ENCODE measurements at regions not wholly inside any gene's neighbourhood (a gene's known extent, or its start where the extent isn't known, plus 50 kb on each side); places are given as distances from the start of the nearest gene placed in this dataset.

GRCh38 chr9:102209176-102209575 is 470.7 kb upstream of the GRIN3A start:
- Histone ChIP-seq H3K9ac (ENCODE audit: low read length) (no peak overlapping the region), H3K79me2 (ENCODE audit: insufficient read depth, low read length) (no peaks in the 10 kb centered on the region), H3K4me2 (ENCODE audit: low read depth, low read length, poor library complexity, severe bottlenecking) (no peak overlapping the region), H3F3A (ENCODE audit: insufficient read depth) (no peaks in the 10 kb centered on the region), H3K27me3 (ENCODE audit: low read length) (no peaks in the 10 kb centered on the region), H3K9me3 (ENCODE audit: insufficient read depth, low read length) (no peaks in the 10 kb centered on the region), H3K4me3 (ENCODE audit: insufficient read depth, low read length, poor library complexity, severe bottlenecking) (no peak overlapping the region), H3K36me3 (ENCODE audit: low read length) (no peaks in the 10 kb centered on the region), H2AFZ (ENCODE audit: low read depth, low read length, severe bottlenecking) (no peak overlapping the region), H3K27ac (ENCODE audit: low read depth, low read length) (no peak overlapping the region), H4K20me1 (ENCODE audit: low read depth, low read length) (no peaks in the 10 kb centered on the region; the same call in 1 of the 2 replicates), H3K9me2 (replicated peaks; ENCODE audit: insufficient read depth, low read length) (no peaks in the 10 kb centered on the region)
- TF ChIP-seq EZH2phosphoT487 (conservative IDR thresholded peaks at IDR 0.05; ENCODE audit: low read length) (no peak), CTCF (IDR thresholded peaks at IDR 0.05; ENCODE audit: insufficient read depth, low read length, poor library complexity, severe bottlenecking) (no peak)

- peaks cover 6% of the 10 kb centered on the region; the same call in 1 of the 2 replicates for H3K9me2 ChIP-seq (replicated peaks; ENCODE audit: insufficient read depth, low read length)
Measured at GRCh38 chr9:102206432-102206831, 468.0 kb upstream of the GRIN3A start.

GRCh38 chr9:102205251-102205650 is 466.8 kb upstream of the GRIN3A start:
- Histone ChIP-seq H3K27ac (ENCODE audit: low read depth, low read length) (no peak overlapping the region), H3K9me3 (ENCODE audit: insufficient read depth, low read length) (no peaks in the 10 kb centered on the region), H3K9ac (ENCODE audit: low read length) (no peak overlapping the region), H3F3A (ENCODE audit: insufficient read depth) (no peaks in the 10 kb centered on the region), H3K27me3 (ENCODE audit: low read length) (no peaks in the 10 kb centered on the region), H3K36me3 (ENCODE audit: low read length) (no peaks in the 10 kb centered on the region), H3K4me2 (ENCODE audit: low read depth, low read length, poor library complexity, severe bottlenecking) (no peak overlapping the region), H2AFZ (ENCODE audit: low read depth, low read length, severe bottlenecking) (no peak overlapping the region), H3K9me2 (replicated peaks; ENCODE audit: insufficient read depth, low read length) (peaks cover 6% of the 10 kb centered on the region; the same call in 1 of the 2 replicates), H3K79me2 (ENCODE audit: insufficient read depth, low read length) (no peaks in the 10 kb centered on the region), H3K4me3 (ENCODE audit: insufficient read depth, low read length, poor library complexity, severe bottlenecking) (no peak overlapping the region), H4K20me1 (ENCODE audit: low read depth, low read length) (no peaks in the 10 kb centered on the region; the same call in 1 of the 2 replicates)
- TF ChIP-seq EZH2phosphoT487 (conservative IDR thresholded peaks at IDR 0.05; ENCODE audit: low read length) = no peak
- TF ChIP-seq CTCF (IDR thresholded peaks at IDR 0.05; ENCODE audit: insufficient read depth, low read length, poor library complexity, severe bottlenecking) = no peak

More at GRCh38 chr9:102206432-102206831, 468.0 kb upstream of the GRIN3A start:
- no peak overlapping the region for H3K4me3 ChIP-seq (ENCODE audit: insufficient read depth, low read length, poor library complexity, severe bottlenecking)
- H3K36me3 ChIP-seq (ENCODE audit: low read length) = no peaks in the 10 kb centered on the region
- H2AFZ ChIP-seq (ENCODE audit: low read depth, low read length, severe bottlenecking) = no peak overlapping the region
- no peaks in the 10 kb centered on the region for H3K79me2 ChIP-seq (ENCODE audit: insufficient read depth, low read length)
- no peaks in the 10 kb centered on the region for H3K27me3 ChIP-seq (ENCODE audit: low read length)
- no peaks in the 10 kb centered on the region for H3K9me3 ChIP-seq (ENCODE audit: insufficient read depth, low read length)
- no peaks in the 10 kb centered on the region for H3F3A ChIP-seq (ENCODE audit: insufficient read depth)
- no peaks in the 10 kb centered on the region; the same call in 1 of the 2 replicates for H4K20me1 ChIP-seq (ENCODE audit: low read depth, low read length)
- H3K27ac ChIP-seq (ENCODE audit: low read depth, low read length) = no peak overlapping the region
- no peak for TF ChIP-seq EZH2phosphoT487 (conservative IDR thresholded peaks at IDR 0.05; ENCODE audit: low read length)
- no peak for TF ChIP-seq CTCF (IDR thresholded peaks at IDR 0.05; ENCODE audit: insufficient read depth, low read length, poor library complexity, severe bottlenecking)
- H3K9ac ChIP-seq (ENCODE audit: low read length) = no peak overlapping the region
- no peak overlapping the region for H3K4me2 ChIP-seq (ENCODE audit: low read depth, low read length, poor library complexity, severe bottlenecking)
